RWPE1 (cell line): ENCODE measurements at regions not wholly inside any gene's neighbourhood (a gene's known extent, or its start where the extent isn't known, plus 50 kb on each side); places are given as distances from the start of the nearest gene placed in this dataset.

ENCODE experiments used
- CTCF ChIA-PET: fragments of 350-600 bp; sonication (Branson Sonifier 250); formaldehyde crosslinking; extraction: SDS; loops from one replicate; lab custom pipeline; 2021; lab: Yijun Ruan, JAX
- POLR2A ChIA-PET: fragments of 400-600 bp; formaldehyde crosslinking; extraction: SDS; loops from one replicate; lab custom pipeline; 2020; ENCODE audit warnings: antibody characterized with exemption; ENCODE audit not compliant: low non-redundant PET; lab: Yijun Ruan, JAX
- DNase-seq: peaks from one replicate; pipeline ENCODE4 v3.0.0; 2012; ENCODE audit warnings: low spot score
- H3K27ac ChIP-seq: fragments of 450-650 bp; 2 replicates; pipeline ENCODE4 v1.5.1; 2017
- CTCF ChIP-seq: fragments of 450-650 bp; conservative IDR thresholded peaks from 2 replicates; pipeline ENCODE4 v1.5.1; 2017; ENCODE audit warnings: low read depth, mild to moderate bottlenecking

- H3K27ac ChIP-seq: no peak overlapping the region
- POLR2A ChIA-PET: no interaction called here
- CTCF ChIA-PET: no interaction called here
- no peak for DNase-seq
- no peak for TF ChIP-seq CTCF
These were observed 132.5 kb upstream of the UNC5B start for GRCh38 chr10:71079761-71080380.

DNA sequence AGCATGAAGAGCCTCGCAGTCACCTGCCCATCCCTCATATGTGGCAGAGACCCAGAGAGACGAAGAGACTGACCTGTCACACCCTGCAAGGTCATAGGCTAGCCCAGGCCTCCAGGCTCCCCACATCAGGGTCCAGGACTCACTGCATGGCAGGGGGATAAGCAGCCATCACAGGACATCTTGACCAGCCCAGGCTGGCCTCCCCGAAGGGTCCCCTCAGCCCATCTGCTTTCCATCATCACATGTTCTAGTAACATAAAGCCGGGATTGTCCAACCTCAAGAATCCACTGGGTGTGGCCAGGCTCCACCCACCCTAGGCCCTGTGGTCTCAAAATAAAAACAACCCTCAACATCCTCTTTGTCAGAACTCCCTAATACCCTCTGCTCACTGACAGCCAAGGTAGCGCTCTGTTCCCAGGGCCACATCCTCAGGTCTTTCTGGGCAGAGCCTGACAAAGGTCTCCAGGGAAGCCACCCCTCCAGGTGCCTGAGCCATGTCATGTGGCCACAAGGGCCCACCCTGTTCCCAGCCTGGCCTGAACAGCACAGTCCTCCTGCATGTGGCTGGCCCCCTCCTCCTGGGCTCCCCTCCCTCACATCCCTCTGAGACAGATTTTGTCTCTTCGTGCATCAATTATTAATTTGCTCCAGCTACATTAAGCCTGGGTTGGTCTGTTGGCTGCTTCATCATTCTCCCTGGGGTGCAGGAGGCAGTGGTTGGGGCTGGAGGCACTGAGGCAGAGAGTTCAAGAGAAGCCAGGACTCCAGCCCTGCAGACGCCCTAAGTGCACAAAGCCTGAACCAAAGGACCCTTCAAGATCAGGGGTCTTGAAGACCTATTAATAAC lies 131.8 kb upstream of the UNC5B start:
- no peak for TF ChIP-seq CTCF
- H3K27ac ChIP-seq: no peak overlapping the region
- POLR2A ChIA-PET: no interaction called here
- no peak for DNase-seq
- CTCF ChIA-PET: interaction anchor here (0.6 kb wide), 2 partner anchors 11 to 463 kb away, joined by 4 to 5 read pairs; no protein-coding TSS in a partner anchor

GRCh38 chr10:71081229-71081560 lies 131.2 kb upstream of the UNC5B start:
- ChIA-PET CTCF (interaction anchor here (0.6 kb wide), 1 partner anchor 10 kb away, joined by 5 read pairs; no protein-coding TSS in a partner anchor), POLR2A (no interaction called here)
- no peak for TF ChIP-seq CTCF
- no peak for DNase-seq
- no peak overlapping the region for H3K27ac ChIP-seq

GRCh38 chr10:71081912-71082311 lies 130.5 kb upstream of the UNC5B start:
- ChIA-PET CTCF (interaction anchor here (0.6 kb wide), 2 partner anchors 104 to 1012 kb away, joined by 3 read pairs; no protein-coding TSS in a partner anchor), POLR2A (no interaction called here)
- no peak for TF ChIP-seq CTCF
- DNase-seq: no peak
- no peak overlapping the region for H3K27ac ChIP-seq

- ChIA-PET POLR2A (no interaction called here), CTCF (no interaction called here)
- no peak for DNase-seq
- no peak overlapping the region for H3K27ac ChIP-seq
- no peak for TF ChIP-seq CTCF
These were observed 129.2 kb upstream of the UNC5B start for GRCh38 chr10:71082960-71083715.

DNA sequence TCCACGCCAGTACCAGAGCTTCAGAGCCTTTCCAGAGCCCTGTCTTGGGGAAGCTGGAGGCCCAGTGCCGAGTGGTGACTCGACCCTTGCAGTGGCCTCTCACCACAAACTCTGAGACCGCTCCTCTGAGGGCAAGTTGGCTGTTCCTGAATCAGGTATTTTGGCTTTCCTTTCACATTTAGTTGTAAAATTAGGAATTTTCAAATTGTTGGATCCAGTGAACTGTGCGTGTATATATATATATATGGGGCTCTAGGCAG lies 128.7 kb upstream of the UNC5B start:
- CTCF ChIA-PET: no interaction called here

More for the DNA sequence above, 128.7 kb upstream of the UNC5B start:
- DNase-seq: no peak
- no peak overlapping the region for H3K27ac ChIP-seq
- TF ChIP-seq CTCF: no peak
- POLR2A ChIA-PET: no interaction called here
